GM18517 (cell line): ENCODE measurements at regions not wholly inside any gene's neighbourhood (a gene's known extent, or its start where the extent isn't known, plus 50 kb on each side); places are given as distances from the start of the nearest gene placed in this dataset.
"Not testable (repeated sequence)": the region's sequence is repeated elsewhere in the genome, so short reads cannot be mapped to it uniquely, and the experiment has no call there.

ENCODE experiments used
- ATAC-seq: cut with Tn5 transposase; IDR thresholded peaks from one replicate; pipeline ENCODE4 v1.9.1; 2021; ENCODE audit warnings: mild to moderate bottlenecking, moderate library complexity; ENCODE audit not compliant: unreplicated experiment

DNA sequence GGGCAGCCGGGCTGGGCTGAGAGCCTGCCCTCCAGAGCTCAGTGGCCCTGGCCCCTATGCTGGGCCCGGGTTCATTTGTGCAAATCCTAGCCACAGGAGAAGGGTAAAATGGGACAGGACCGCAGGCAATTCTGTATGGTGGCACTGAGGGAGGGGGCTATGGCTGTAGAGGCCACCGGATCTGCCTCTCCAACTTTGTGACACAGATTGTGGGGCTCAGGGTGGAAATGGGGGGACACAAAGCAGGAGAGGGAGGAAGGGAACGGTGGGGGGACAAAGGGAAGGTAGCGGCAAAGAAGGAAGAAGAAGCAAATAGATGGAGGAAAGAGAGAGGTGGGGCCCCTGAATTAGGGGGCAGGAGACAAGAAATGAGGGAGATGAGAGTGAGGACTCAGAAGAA, 201.1 kb downstream of the SMAD2 start:
- ATAC-seq: no peak

DNA sequence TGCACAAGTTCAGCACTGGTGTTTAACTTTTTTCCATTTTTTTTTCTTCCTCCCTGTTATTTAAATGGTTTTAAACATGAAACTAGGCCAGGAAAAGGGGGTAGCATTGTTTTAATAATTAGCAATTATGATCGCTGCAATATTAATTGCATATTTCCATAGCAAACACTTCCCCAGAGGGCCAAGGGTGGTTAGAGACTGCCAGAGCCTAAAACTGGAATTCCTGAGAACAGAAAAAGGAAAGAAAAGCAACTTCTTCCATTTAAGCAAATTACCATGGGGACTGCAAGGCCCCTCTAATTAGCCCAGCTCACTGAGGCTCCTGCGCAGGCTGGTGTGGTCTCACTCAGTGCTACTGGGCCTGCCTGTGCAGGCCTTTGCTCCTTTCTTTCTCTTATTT, 201.5 kb downstream of the SMAD2 start:
- no peak for ATAC-seq

- ATAC-seq: no peak
These were observed 203.1 kb downstream of the SMAD2 start for GRCh38 chr18:47727409-47727808.

DNA sequence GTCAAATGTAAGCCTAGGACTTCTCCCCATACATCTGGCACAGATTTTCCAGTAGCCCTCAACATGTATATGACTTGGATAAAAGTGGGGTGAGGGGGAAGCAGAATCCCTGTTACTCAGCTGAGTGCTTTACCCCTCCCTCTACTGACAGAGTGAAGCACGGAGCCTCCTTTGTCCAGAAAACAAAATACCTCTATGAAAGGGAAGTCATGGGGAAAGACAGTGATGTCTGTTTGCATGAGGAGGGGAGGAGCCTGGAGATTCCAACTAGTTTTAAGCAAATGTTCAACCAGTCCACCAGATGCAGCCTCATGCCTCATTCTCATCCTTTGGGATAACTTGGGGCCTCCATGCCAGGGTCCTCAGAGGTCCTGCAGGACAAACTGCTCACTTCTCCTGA, 203.9 kb downstream of the SMAD2 start:
- no peak for ATAC-seq

- ATAC-seq: no peak
These were observed 204.8 kb downstream of the SMAD2 start for GRCh38 chr18:47725656-47726055.

DNA sequence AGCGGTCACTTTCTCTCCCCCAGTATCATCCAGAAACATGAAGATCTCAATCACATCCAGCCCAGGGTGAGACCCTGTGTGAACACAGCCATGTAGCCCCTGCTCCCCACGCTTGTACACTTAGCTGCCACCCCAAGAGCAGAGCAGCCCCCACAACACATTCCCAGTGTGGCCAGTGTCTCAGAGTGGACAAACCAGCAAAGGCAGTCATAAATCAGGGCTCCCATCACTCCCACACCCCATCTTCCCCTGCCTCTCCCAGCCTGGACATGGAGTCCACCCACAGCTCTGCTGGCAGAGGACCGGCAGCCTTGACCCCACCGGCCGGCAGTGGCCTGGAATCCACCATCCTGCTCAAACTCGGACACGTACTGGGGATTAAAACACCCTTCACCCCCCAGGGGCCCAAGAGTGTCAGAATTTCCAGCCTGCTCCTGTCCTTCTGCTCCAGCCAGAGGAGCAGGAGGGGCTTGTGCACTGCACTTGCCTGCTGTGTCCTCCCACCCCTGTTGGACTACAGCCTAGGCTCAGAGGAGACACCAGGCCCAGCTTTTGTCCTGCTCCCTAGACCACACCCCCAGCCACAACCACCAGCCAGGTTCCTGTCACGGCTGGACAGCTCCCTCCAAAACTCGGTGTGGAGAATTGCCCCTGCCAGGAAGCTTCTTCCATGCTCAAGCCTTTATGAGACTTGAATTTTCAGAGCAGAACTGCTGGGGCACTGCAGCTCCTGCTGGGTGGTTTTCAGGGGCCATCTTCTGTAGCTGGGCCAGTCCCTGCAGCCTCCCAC, 206.1 kb downstream of the SMAD2 start:
- ATAC-seq: no peak

- ATAC-seq: no peak
These were observed 208.6 kb downstream of the SMAD2 start for GRCh38 chr18:47721876-47722275.

GRCh38 chr18:47720741-47721140, 209.7 kb downstream of the SMAD2 start:
- ATAC-seq: no peak

- no peak for ATAC-seq
These were observed 211.2 kb downstream of the SMAD2 start for GRCh38 chr18:47719096-47719780.

- ATAC-seq: no peak
These were observed 211.8 kb downstream of the SMAD2 start for GRCh38 chr18:47718646-47719045.

- ATAC-seq: no peak
These were observed 213.2 kb downstream of the SMAD2 start for GRCh38 chr18:47717257-47717656.

DNA sequence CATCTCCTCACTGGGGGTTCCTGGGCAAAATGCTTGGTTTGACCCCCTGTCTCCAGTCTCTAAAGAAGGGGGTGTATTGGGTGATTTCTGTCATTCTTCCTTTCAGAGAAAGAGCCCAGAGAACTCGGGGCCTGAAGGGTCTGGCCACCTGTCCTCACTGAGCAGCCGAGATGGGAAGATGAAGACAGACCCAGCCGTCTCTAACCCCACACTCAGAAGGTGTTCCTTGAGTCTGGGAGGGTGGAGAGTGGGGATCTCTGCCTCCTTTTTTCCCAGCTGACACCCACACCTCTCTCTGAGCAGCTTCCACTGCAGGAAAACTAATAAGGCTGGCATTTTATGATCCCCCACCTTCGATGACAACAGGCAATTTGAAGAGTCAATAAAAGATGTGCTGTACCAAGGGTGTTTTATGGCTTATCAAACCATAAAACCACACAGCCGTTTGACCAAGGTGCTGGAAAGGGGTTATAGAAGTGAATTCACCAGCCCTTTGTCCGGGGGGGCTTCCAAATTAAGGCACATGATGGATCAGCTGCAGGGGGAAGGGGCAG, 213.8 kb downstream of the SMAD2 start:
- no peak for ATAC-seq

DNA sequence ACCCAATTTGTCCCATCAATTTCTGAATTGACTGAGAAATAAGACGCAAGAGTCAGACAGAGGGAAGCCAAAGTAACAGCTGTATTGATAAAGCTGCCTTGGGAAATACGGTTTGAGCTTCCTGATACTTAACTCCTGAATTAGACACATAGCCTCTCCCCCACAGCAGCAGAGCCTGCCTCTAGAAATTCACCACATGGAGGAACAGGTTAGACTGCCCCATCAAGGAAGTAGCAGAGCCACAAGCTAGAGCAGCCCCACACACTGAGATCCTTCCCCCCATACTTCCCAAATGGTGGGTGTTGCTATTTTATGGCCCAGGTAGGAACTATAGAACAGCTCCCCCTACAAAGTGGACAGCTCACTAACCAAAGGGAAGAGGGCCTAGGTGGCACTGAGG, 220.0 kb downstream of the SMAD2 start:
- ATAC-seq: no peak

- no peak for ATAC-seq
These were observed 220.9 kb downstream of the SMAD2 start for GRCh38 chr18:47709556-47709955.

GRCh38 chr18:47708206-47708605, 222.3 kb downstream of the SMAD2 start:
- no peak for ATAC-seq

DNA sequence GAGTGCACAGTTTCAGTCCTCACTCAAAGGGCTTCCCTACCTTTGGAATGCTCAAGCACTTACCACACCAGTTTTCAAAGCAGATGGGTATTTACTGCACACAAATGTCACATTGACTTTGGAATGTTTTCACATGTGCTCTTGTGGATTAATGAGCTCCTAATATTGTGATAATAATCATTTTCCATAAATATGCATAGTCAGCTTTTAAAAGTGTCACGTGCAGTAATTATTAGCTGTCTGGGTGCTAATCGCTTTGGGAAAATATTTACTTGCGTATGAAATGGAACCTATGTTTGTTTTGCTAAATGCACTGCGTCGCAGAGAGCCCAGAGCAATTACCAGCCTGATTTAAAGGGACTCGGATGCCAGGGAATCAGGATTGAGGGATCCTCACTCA, 229.3 kb downstream of the SMAD2 start:
- ATAC-seq: no peak

DNA sequence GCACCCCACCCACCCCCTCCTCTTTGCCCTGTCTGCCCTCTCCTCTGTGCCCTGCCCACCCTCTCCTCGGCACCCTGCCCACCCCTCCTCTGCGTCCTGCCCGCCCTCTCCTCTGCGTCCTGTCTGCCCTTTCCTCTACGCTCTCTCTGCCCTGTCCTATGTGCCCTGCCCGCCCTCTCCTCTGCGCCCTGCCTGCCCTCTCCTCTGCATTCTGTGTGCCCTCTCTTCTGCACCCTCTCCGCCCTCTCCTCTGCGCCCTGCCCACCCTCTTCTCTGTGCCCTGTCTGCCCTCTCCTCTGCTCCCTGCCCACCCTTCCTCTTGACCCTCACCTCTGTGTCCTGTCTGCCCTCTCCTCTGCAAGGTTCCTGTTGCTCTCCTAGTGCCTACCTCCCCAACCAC, 233.6 kb downstream of the SMAD2 start:
- ATAC-seq: no peak

DNA sequence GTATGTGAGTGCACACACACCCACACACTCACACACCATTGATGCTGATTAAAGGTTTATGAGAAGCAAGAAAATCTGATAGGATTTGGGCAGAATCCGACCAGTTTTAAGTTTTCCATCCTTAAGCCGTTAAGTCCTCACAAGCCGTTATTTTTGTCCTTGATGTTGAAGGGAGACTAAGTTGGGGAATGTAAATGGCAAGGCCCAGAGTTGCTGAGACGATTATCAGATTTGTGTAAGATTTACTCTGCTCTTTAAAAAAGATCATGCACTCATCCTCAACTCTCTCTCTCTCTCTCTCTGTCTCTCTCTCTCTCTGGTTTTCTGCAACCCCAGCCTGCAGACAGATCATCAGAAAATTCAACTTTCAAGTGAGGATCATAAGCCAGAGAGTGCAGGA, 238.8 kb downstream of the SMAD2 start:
- ATAC-seq: no peak

GRCh38 chr18:47690778-47691177, 239.7 kb downstream of the SMAD2 start:
- ATAC-seq: not testable (repeated sequence)

DNA sequence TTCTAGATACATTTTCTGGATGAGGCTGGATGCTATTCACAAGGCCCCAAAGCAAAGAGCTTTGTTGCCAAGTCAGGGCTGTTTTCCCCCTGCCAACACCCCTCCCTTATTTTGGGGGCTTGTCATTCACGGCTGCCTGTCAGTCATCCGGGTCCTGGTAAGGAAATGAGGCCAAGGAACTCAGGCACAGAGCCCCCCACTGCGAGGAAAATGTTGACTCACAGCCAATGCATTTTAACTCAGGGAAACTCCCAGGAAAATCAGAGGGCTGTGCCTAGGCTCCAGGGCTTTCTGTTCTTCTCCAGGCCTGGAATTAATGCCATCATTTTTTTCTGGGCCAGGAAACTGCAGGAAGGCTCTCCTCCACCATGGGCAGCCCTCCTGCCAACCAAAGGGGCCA, 241.1 kb downstream of the SMAD2 start:
- ATAC-seq: no peak

DNA sequence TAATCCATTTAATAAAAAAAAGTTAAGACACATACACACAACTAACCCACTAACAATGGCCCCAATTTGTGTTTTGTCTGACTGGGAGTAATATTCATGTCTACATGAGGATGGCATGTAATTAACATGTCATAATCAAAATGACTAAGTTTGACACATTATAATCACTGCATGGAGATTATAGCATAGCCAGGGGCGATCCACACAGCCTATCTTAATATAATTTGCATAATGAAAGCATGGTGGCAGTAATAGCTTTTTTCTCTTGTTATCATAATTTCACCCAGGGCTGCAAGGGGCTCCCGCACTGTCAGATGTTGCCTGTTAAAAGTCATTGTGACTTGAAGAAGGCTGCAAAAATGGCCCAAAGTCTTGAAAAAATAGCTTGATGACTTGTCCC, 243.7 kb downstream of the SMAD2 start:
- ATAC-seq: no peak

DNA sequence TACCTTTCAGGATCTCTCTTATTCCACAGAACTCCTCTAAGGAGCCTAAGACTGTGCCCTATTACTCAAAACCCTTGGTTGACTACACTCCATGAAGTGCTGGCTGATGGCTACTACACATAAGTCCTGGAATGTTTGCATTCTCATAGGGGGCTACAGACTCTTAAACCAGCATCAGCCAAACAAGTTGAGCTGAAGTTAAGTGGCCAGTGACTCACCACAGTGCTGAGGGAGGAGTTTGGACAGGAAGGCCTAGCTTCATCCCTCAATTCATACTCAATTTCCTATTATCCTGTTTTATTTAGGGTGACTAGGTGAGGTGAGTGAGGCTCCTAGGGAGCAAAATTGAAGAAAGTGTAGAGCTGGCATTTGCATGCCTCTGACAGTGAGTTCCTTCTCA, 246.7 kb downstream of the SMAD2 start:
- no peak for ATAC-seq
